ENCODE measurements at regions not wholly inside any gene's neighbourhood (a gene's known extent, or its start where the extent isn't known, plus 50 kb on each side); places are given as distances from the start of the nearest gene placed in this dataset.

DNA sequence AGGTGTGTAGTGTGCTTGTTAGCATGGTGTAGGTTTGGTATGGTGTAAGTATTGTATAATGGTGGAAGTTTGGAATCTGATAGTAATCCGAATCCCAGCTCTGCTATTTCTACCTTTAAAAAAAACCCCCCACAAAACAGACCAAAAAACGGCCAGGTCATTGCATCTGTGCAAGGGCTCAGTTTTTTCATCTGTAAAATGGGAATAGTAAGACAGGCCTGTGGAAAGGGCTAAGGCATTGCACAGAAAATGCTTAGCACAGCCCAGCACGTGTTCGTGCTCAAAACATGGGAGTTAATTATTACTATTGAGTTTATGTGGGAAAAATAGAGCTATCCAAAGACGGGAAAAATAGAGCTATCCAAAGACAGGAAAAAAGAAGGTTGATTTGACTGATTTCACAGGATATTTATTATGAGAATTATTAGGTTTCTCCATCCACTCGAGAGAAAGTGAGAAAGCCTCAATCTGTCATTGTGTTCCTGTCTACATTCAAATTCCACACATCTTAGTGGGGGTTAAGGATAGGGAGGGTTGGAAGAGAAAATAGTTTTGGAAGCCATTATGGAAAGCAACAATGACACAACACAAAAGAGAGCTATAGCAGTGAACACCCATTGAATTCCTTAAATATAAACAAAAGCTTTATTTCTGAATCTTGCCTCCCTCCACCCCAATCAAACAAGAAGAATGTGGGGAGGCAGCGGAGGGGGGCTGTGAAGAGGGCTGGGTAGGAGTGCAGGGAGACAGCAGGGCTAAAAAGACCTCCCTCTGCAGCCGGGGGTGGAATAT lies 126.8 kb upstream of the MAX start:
- intact Hi-C loops (cut with micrococcal nuclease): loop anchor here (5.0 kb wide), 1 partner anchor 133 kb away; no protein-coding TSS in a partner anchor
- no peaks in the 10 kb centered on the region for H3K79me1 ChIP-seq (ENCODE audit: low read depth in 1 of 2, low read length in 2 of 2)

More for the DNA sequence above, 126.8 kb upstream of the MAX start:
- Histone ChIP-seq H2AK9ac (replicated peaks; ENCODE audit: low read depth, low read length, poor library complexity) (no peak overlapping the region), H3K4ac (ENCODE audit: low read depth, low read length) (peak overlapping the region; percentile 91), H2AFZ (replicated peaks; ENCODE audit: low read length, poor library complexity) (peak overlapping the region; percentile 94), H2BK15ac (ENCODE audit: low read depth, low read length) (no peak overlapping the region; the same call in 1 of the 3 replicates), H2AK5ac (ENCODE audit: low read depth, low read length) (no peak overlapping the region; the same call in 1 of the 2 replicates), H3K23ac (ENCODE audit: low read depth, low read length) (no peak overlapping the region), H3K9me3 (ENCODE audit: control insufficient read depth, insufficient read depth, low read length) (no peaks in the 10 kb centered on the region), H3K18ac (ENCODE audit: low read depth, low read length) (peak overlapping the region; percentile 95; the same call in 1 of the 2 replicates), H3K4me3 (ENCODE audit: insufficient read depth, low read depth, low read length) (no peak overlapping the region), H3K9ac (ENCODE audit: low read depth, low read length) (peak overlapping the region; percentile 65; the same call in 1 of the 2 replicates), H4K20me1 (ENCODE audit: insufficient read depth, low read length) (no peaks in the 10 kb centered on the region), H3K36me3 (ENCODE audit: control insufficient read depth, insufficient read depth, low read length) (no peaks in the 10 kb centered on the region), H3K27me3 (ENCODE audit: control insufficient read depth, insufficient read depth, low read length) (no peaks in the 10 kb centered on the region), H3K4me2 (ENCODE audit: low read depth, low read length) (peak overlapping the region; percentile 93), H3K56ac (ENCODE audit: extremely low read depth, insufficient read depth, low read length) (no peak overlapping the region), H4K5ac (ENCODE audit: low read depth, low read length) (peak overlapping the region; percentile 97), H2BK5ac (ENCODE audit: low read depth, low read length, poor library complexity, severe bottlenecking) (peak overlapping the region; percentile 67), H3K27ac (ENCODE audit: insufficient read depth, low read length) (peak overlapping the region; percentile 65; the same call in 1 of the 2 replicates), H2BK120ac (ENCODE audit: low read depth, low read length) (peak overlapping the region; percentile 97), H4K91ac (ENCODE audit: insufficient read depth, low read depth, low read length) (peak overlapping the region; percentile 86; the same call in 1 of the 2 replicates), H3K14ac (replicated peaks; ENCODE audit: low read depth, low read length) (peak overlapping the region; percentile 94), H3K9me1 (ENCODE audit: insufficient read depth, low read length) (peaks cover 5% of the 10 kb centered on the region; the same call in 1 of the 2 replicates), H3K4me1 (ENCODE audit: control insufficient read depth, insufficient read depth, low read length) (peaks cover 10% of the 10 kb centered on the region), H4K8ac (ENCODE audit: low read depth in 2 of 2, low read length in 2 of 2) (peak overlapping the region; percentile 89 to 98; a peak in 3 of 4 replicates), H2BK20ac (ENCODE audit: low read depth, low read length) (no peak overlapping the region)
- no TSS peak for BruUV-seq (replicated peaks)
- POLR2A ChIA-PET (ENCODE audit: unreplicated experiment): no interaction called here
- CTCF ChIA-PET: interaction anchor here (0.6 kb wide), 1 partner anchor 60 kb away, joined by 5 read pairs; no protein-coding TSS in a partner anchor
- no peak for DNase-seq
- no peak; the same call in 1 of the 2 replicates for ATAC-seq (ENCODE audit: low read depth)
- 90% methylated on average over 2 of the region's 8 CpGs; no CpG with 5 or more reads in 1 of the 2 experiments for WGBS, 2 experiments (ENCODE audit: extremely low coverage in 2 of 2, insufficient read length in 1 of 2)
- dilution Hi-C loops (cut with HindIII; ENCODE audit: low sequenced_read_pairs, unreplicated experiment): no loop called here
- in situ Hi-C loops (cut with MboI; ENCODE audit: low sequenced_read_pairs): no loop called here
- TF ChIP-seq CHD1 (IDR thresholded peaks at IDR 0.05; ENCODE audit: low read depth, low read length) (no peak), BHLHE40 (IDR thresholded peaks at IDR 0.05; ENCODE audit: low read depth, low read length) (no peak), RAD21 (IDR thresholded peaks at IDR 0.05; ENCODE audit: low read length) (no peak)
- TF ChIP-seq, protein P1, sequence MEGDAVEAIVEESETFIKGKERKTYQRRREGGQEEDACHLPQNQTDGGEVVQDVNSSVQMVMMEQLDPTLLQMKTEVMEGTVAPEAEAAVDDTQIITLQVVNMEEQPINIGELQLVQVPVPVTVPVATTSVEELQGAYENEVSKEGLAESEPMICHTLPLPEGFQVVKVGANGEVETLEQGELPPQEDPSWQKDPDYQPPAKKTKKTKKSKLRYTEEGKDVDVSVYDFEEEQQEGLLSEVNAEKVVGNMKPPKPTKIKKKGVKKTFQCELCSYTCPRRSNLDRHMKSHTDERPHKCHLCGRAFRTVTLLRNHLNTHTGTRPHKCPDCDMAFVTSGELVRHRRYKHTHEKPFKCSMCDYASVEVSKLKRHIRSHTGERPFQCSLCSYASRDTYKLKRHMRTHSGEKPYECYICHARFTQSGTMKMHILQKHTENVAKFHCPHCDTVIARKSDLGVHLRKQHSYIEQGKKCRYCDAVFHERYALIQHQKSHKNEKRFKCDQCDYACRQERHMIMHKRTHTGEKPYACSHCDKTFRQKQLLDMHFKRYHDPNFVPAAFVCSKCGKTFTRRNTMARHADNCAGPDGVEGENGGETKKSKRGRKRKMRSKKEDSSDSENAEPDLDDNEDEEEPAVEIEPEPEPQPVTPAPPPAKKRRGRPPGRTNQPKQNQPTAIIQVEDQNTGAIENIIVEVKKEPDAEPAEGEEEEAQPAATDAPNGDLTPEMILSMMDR (conservative IDR thresholded peaks at IDR 0.05; ENCODE audit: low read depth, low read length): no peak
- TF ChIP-seq, protein P2, sequence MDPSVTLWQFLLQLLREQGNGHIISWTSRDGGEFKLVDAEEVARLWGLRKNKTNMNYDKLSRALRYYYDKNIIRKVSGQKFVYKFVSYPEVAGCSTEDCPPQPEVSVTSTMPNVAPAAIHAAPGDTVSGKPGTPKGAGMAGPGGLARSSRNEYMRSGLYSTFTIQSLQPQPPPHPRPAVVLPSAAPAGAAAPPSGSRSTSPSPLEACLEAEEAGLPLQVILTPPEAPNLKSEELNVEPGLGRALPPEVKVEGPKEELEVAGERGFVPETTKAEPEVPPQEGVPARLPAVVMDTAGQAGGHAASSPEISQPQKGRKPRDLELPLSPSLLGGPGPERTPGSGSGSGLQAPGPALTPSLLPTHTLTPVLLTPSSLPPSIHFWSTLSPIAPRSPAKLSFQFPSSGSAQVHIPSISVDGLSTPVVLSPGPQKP (IDR thresholded peaks at IDR 0.05; ENCODE audit: borderline replicate concordance, low read depth, low read length): no peak
- TF ChIP-seq, protein P3, sequence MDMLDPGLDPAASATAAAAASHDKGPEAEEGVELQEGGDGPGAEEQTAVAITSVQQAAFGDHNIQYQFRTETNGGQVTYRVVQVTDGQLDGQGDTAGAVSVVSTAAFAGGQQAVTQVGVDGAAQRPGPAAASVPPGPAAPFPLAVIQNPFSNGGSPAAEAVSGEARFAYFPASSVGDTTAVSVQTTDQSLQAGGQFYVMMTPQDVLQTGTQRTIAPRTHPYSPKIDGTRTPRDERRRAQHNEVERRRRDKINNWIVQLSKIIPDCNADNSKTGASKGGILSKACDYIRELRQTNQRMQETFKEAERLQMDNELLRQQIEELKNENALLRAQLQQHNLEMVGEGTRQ (IDR thresholded peaks at IDR 0.05; ENCODE audit: low read depth, low read length): no peak

Measured in IMR-90 (cell line).